GM20000 (cell line): ENCODE measurements at regions not wholly inside any gene's neighbourhood (a gene's known extent, or its start where the extent isn't known, plus 50 kb on each side); places are given as distances from the start of the nearest gene placed in this dataset.

Experiments used
- DNase-seq: peaks from one replicate; pipeline ENCODE4 v3.0.0; 2012; ENCODE audit warnings: low spot score
- TF ChIP-seq, protein P1 (sequence below): IDR thresholded peaks from 2 replicates; pipeline ENCODE4 v1.5.1; 2012; ENCODE audit warnings: mild to moderate bottlenecking, control low read depth; ENCODE audit errors: extremely low read depth, missing control alignments

DNA sequence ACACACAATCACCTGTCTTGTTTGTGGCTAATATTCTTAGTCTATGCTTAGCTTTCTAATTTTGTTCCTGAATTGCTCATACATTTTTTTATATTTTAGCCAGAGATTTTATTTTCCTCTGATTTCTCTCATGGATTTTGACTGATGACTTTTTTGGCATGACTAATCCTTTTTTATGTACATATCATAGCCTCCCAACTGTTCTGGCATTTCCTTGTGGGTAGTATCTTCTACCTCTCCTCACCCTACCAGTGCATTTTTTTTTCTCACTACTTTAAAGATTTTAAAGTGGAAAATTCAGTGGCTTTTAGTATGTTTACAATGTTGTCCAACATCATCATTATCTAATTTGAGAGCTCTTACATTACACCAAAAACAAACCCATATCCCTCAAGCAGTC is 84.4 kb upstream of the TENM4 start:
- TF ChIP-seq, protein P1, sequence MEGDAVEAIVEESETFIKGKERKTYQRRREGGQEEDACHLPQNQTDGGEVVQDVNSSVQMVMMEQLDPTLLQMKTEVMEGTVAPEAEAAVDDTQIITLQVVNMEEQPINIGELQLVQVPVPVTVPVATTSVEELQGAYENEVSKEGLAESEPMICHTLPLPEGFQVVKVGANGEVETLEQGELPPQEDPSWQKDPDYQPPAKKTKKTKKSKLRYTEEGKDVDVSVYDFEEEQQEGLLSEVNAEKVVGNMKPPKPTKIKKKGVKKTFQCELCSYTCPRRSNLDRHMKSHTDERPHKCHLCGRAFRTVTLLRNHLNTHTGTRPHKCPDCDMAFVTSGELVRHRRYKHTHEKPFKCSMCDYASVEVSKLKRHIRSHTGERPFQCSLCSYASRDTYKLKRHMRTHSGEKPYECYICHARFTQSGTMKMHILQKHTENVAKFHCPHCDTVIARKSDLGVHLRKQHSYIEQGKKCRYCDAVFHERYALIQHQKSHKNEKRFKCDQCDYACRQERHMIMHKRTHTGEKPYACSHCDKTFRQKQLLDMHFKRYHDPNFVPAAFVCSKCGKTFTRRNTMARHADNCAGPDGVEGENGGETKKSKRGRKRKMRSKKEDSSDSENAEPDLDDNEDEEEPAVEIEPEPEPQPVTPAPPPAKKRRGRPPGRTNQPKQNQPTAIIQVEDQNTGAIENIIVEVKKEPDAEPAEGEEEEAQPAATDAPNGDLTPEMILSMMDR = no peak
- no peak for DNase-seq

DNA sequence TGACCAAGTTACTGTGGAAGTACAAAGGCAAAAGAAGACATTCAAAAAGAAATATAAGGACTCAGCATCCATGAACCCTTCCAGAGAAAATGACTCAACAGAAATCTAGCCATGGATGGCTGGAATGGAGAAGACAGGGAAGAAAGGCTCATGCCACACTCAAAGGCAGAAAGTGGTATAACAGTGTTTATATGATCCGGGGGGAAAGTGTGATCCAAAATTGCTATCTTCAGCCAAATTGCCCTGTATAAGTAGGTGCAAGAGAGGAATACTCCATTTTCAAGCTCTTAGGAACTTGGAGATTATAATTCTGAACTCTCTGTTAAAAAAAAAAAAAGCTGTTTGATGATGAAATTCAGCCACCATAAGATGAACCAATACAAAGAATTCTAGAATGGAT is 81.8 kb upstream of the TENM4 start:
- TF ChIP-seq, protein P1 = no peak
- no peak for DNase-seq

DNA sequence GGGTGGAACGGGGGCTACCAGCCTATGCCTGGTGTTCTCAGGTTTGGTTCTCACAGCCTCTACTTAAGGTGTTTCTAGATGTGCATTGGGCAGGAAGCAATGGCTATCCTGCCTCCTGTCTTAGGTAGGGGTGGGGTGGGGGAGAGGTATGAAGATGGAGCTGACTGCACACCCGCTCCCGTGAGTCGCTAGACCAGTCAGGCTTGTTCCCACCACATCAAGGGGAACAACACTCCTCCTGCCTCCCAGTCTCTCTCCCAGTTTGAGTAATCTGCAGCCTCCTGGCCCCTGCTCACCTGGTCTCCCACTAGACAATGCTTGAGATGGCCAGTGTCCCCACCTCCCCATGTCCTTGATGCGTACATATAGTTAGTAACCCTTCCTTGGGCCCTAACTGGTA is 79.3 kb upstream of the TENM4 start:
- TF ChIP-seq, protein P1 = no peak
- no peak for DNase-seq

DNA sequence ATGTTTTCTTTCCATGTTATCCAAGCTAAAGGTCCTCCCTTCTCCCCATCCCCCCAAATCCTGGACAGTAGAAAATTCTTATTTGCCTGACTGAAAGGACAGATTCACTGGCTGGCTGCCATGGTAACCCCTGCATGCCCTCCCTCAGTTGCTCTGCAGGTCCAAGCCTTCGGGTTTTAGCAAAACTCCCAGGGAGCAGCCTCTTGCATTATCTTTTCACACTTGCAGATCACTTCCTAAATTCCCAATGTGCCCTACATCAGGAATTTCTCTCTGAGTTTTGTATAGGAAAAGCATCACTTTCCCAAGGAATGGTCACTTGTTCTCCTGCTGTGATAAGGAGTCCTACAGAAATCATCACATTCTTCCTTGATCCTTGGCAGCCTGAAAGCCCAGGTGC is 75.0 kb upstream of the TENM4 start:
- TF ChIP-seq, protein P1 = no peak
- no peak for DNase-seq

DNA sequence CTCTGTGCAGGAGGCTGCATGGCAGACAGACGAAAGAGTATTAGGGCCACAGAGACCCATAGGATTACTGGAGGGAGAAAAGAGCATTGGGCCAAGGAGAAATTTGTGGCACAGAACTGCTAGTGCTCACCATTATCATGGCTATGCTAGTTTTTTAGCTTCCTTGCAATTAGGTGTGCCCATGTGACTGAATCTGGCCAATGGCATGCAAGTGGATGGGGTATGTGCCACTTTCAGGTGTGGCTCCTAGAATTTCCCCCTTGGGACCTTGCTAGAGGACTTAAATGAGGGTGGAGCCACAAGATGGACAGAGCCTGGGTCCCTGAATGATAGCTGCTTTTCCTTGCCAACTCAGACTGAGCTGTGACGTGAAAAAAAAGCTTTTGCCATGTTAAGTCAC is 73.9 kb upstream of the TENM4 start:
- TF ChIP-seq, protein P1 = no peak
- DNase-seq = no peak

DNA sequence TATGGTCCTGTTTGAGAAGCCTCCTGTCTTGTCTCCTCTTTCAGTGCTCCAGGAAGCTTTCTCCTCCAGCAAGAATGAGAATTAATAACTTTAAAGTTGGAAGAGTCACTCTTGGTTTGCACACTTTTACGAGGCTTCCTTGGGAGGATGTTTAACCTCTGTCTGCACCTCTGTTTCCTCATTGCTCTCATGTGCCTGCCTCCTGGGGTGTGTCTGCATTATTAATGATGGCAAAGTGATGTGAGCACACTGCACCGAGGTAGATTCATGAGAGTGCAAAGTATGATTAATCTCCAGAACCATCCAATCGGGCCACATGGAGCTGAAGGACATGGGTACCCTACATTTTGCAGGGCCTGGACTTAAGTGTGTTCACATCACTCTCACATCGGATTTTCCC is 73.5 kb upstream of the TENM4 start:
- no peak for DNase-seq
- TF ChIP-seq, protein P1 = no peak

DNA sequence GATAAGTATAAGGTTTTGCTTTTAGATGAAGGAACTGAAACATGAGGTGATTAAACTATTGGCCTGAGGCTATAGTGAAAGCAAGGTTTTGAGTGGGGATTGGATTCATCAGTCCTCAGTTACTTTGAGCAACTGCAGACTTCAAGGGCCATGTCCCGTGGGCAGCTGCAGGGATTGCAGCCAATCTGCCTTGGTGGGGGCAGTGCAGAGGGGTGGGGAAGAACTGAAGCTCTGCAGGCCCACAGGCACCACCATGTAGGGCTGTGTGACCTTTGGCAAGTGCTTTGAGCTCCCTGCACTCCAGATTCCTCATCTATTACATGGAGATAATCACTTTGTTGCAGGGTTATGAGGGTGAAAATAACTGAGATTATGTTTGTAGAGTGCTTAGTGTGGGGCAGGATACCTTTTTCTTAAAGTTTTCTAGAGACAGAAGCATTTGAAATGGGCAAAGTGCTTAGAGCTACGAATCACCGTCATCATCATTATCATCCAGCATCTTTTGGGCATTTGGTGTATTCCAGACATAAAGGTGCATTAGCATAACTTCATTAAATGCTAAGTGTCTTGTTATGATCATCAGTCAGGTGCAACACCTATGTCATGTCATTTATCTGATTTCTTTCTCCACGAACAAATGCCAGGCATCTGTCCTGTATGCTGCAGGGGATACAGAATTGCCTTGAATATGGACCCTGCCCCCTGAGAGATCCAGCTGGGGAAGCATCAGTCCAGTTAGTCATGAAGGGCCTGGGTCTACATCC is 72.1 kb upstream of the TENM4 start:
- TF ChIP-seq, protein P1 = no peak
- DNase-seq = no peak
